Left colon (tissue), 2 donors: ENCODE measurements at regions not wholly inside any gene's neighbourhood (a gene's known extent, or its start where the extent isn't known, plus 50 kb on each side); places are given as distances from the start of the nearest gene placed in this dataset.

Experiments
- ATAC-seq: fragments of 200-7000 bp; cut with Tn5 transposase; one replicate; pipeline ENCODE4 v1.9.1; 2020; ENCODE audit warnings: mild to moderate bottlenecking, moderate library complexity
- DNase-seq, 2 donors: peaks; one replicate each; pipeline ENCODE4 v3.0.0-alpha.2; 2020
- intact Hi-C, 2 donors: fragments of 100-400 bp; cut with DNase I in 1 of 2; cut with micrococcal nuclease in 1 of 2; formaldehyde crosslinking; loops; one replicate each; pipeline versions ENCODE4 v1.11.2 to v1.14.0; 2022; cut with DNase I, micrococcal nuclease
- donor health status: DM: no; HTN: no; CAD: no.
- donor health status: DM: yes; HTN: yes; CAD: no.

GRCh38 chr1:184141361-184141880, 89.9 kb downstream of the TSEN15 start:
- intact Hi-C loops = no loop called here
- ATAC-seq (no peak), DNase-seq (no peak)

DNA sequence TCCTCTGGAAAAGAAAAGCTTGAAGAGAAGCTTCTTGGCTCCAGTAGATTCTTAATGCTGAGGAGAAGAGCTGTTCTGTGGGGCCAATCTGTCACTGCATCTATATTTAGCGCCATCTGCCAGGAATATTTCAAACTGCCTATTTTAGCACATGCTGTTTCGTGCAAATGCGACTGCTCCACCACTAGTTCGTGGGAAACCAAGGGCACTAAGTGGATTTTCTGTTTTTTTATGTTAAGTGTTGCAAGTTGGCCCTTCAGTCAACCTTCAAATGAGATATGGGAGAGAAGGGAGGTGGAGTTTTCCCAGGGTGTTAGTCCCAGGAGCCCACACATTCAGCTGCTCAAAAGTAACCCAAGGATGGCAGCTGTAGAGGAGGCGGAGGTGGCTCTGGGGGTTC, 91.9 kb downstream of the TSEN15 start:
- intact Hi-C loops = no loop called here
- no peak for DNase-seq
- ATAC-seq = no peak

GRCh38 chr1:184145083-184145482, 93.6 kb downstream of the TSEN15 start:
- intact Hi-C loops = no loop called here
- no peak for DNase-seq
- ATAC-seq = no peak

- intact Hi-C loops = no loop called here
These were observed 94.7 kb downstream of the TSEN15 start for GRCh38 chr1:184146202-184146601.

DNA sequence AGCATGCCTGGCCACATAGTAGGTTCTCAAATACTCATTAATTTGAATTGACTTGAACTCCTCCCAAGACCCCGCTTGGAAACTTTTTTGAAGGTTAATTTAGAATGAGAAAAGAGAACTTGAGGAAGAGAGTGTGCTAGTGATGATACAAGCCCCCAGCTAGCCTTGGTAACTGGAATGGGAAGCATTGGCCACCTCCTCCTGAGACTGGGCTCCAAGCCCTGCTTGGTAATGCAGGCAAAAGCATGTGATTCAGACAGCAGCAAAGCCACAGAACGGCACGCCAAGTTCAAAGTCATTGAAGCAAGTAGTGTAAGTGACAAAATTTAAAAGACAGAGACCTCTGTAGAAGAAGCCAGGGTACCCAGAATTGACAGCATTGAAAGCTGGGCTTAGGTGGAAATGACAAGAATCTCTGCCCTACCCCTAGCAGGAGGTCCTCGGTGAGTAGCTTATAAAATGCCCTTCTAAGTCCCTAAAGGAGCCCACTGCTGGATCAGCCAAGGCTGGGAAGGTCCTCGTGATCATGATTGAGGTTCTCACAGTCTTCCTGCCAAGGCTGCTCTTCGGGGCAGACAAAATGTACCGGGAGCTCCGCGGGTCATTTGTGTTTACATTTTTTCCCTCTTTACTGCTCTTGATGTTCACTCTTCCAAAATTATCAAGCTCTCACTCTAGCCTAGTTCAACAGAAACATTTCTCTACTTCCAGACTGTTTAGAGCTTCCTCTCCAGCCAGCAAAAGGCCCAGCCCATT, 99.4 kb downstream of the TSEN15 start:
- intact Hi-C loops = no loop called here
- no peak for ATAC-seq
- no peak for DNase-seq

More at GRCh38 chr1:184146202-184146601, 94.7 kb downstream of the TSEN15 start:
- DNase-seq = no peak
- ATAC-seq = no peak

DNA sequence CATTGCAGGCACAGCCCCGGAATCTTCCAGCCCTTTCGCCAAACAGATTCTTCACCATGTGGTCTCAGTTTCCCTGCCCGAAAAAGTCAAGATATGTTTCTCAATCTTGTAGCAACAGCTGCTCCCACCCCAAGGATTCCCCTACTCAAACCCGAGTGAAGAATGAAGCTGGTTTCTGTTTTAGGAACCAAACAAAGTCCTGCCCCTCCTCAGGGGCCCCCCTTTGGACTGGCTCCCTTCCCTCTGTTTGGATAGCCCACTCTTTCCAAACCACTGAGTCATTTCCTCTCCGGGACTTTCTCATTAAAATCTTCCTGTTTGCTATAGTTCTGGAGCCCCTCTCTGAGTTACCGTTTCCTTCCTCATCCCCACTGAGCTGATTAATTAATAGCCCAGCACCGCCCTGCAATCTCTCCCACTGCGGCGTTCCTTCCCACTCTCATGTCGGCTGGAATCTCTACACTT, 100.9 kb downstream of the TSEN15 start:
- ATAC-seq (no peak), DNase-seq (peak in 1 of 2 donors; percentile 13)
- intact Hi-C loops = no loop called here

- intact Hi-C loops = no loop called here
- no peak for DNase-seq
- no peak for ATAC-seq
These were observed 101.4 kb downstream of the TSEN15 start for GRCh38 chr1:184152974-184153373.

DNA sequence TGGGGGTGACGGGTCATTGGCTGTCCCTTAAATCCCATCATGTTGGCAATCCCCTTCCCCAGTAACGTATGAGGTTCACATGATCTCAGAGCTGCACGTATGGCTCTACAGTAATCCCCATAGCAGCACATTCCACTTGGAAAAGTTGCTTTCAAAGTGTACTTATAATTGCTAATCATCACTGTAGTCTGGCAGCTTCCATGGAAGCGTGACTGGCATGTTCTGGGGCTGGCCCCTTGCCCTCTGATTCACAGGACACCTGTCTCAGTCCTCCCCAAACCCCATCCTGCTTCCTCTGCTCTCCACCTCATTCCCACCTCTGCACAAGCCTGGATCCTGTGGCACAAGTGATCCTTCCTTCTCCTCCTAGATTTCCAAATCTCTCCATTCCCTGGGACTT, 102.2 kb downstream of the TSEN15 start:
- no peak for DNase-seq
- intact Hi-C loops = no loop called here
- no peak for ATAC-seq

DNA sequence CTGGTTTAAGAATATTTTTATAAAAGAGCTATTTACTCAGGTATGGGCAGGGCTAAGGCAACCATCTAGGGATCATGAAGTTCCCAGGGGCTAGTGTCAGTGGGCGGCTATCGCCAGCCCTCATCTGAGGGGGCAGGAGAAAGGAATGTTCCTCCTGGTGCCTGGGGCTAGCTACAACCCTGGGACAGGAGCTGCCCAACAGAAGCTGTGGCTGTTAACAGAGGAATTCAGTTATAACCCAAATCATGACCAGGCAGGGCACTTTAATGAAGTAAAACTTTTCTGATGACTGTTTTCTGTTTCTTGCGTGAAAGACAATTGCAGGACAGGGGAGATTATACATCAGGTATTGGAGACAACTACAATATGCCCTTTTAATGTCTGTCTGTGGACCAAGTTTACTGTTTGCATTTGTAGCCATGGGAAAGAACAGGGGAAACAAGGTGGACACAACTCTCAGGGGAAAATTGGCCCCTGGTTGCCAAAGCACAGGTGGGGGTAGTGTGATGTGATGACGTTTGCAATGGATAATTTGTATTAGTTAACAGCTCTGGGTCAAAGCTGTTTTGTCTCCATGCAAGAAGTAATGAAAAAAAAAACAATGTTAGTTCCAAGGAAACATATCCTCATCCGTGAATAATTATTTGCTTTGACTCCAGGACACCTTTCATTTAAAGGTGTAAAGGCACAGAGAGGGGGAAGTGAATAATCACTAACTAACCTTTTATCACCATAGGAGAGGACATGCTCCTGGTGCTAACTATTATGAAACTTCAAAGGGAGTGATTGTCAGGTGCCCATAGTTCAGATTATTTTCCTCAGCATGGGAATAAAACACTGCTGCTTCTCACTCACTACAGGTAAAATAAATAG, 105.2 kb downstream of the TSEN15 start:
- DNase-seq (no peak), ATAC-seq (no peak)
- intact Hi-C loops = no loop called here

DNA sequence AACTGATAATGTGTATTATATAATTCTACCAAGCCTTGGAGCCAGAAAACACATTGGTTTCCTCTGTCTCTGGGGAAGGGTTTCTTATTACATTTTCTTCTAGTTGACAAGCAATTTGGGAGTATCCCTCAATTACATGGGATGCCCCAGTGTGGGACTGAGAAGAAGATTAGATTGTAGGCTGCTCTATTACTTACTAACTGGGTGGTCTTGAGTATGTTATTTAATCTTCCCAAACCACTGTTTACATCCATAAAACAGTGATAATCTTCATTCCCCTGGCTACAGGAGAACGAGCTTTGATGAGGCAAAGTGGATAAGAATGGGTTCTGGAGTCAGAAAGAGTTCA, 105.8 kb downstream of the TSEN15 start:
- intact Hi-C loops = no loop called here
- DNase-seq (no peak), ATAC-seq (no peak)

DNA sequence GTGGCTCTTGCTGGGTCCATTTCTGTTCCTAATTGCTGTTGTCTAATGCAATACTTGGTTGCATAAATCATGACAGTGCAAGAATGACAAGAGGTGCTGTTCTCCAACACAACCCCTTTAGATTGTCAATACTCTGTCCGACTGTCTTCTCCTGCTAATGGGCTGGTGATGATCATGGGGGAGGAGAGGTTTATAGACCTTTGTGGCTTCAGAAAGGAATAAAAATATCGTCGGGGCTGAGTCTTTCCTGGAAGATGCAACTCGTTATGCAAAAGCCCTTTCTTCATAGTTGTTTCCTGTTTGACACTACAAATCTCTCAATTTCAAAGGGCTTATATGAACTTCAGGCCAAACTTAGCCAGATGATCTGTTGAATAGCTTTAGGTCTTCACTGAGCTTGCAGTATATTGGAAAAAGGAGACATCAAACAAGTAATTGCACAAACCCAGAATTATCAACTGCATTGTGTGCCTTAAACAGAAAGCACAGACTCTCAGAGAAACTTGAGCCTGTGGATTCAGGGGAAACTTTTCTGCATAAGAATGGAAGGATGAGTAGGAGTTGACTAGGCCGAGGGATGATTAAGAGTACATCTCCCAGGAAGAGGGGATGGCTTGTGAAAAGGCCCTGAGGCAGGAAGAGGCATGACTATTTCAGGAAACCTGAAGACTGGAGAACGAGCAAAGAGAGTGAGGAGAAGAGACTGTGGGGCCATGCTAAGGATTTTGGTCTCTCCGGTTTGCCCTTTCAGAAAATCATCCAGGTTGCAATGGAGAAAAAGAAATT, 107.6 kb downstream of the TSEN15 start:
- intact Hi-C loops = no loop called here
- no peak for ATAC-seq
- DNase-seq = no peak

DNA sequence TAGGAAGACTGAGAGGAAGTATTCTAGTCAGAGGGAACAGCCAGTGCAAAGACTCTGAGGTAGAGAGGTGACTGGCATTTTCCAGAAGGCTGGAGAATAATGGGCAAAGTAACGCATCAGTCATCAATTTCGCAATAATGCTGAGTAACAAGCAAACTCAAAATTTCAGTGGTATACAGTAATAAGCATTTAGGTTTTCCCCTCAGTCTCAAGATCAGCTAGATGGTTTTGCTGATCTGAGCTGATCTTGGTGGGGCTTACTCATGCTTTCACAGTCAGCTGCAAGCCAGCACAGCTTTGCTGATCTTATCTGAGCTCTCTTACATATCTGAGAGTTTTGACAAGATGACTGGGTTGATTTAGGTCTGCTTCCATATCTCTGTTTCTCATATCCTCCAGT, 108.7 kb downstream of the TSEN15 start:
- DNase-seq (no peak), ATAC-seq (no peak)
- intact Hi-C loops = no loop called here

DNA sequence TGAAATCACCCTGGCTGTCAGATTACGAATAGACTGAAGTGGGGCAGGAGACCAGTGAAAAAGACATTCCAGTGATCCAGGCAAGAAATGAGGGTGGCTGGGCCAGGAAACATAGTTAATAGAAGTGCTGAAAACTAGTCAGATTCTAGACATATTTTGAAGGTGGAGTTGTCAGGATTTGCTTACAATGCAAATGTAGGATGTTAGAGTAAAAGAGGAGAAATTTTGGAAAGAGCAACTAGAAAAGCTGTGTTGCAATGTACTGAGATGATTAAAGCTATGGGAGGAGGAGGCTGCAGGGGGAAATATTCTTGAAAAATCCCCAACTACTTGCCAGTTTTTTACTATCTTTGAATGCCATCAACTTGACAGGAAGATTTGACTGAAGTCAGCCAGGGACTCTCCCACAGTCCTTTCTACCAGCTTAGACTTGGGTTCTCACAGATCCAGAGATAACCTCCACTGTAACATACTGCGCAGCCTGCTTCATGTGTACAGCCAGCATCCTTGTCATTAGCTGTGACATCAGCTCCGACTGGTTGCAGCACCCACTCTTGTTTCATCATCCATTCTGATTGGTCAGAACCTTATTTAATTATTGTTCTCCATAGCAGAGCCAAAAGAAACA, 109.7 kb downstream of the TSEN15 start:
- intact Hi-C loops = no loop called here
- no peak for DNase-seq
- no peak for ATAC-seq

GRCh38 chr1:184162281-184162680, 110.8 kb downstream of the TSEN15 start:
- DNase-seq (no peak), ATAC-seq (no peak)
- intact Hi-C loops = no loop called here

GRCh38 chr1:184163674-184164465, 112.3 kb downstream of the TSEN15 start:
- ATAC-seq (no peak), DNase-seq (no peak)
- intact Hi-C loops = no loop called here

DNA sequence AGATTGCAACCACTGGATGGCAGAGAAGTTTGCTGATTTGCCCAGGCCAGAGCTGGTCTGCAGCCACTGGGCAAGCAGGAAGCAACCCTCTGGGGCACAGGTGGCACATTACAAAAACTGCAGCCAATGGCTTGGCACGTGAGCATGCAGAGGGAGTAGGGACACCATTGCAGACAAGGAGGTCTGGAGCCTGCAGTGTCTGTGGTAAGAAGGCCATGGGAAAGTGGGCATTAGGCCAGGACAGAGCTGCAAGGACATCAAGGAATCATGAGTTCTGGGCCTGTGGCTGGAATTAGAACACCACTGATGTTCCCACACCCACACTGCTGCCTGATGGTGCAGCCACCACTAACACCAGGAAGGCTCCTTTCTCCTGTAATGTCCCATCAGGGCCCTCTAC, 113.0 kb downstream of the TSEN15 start:
- DNase-seq (no peak), ATAC-seq (no peak)
- intact Hi-C loops = no loop called here

- intact Hi-C loops = no loop called here
- DNase-seq (no peak), ATAC-seq (no peak)
These were observed 115.0 kb downstream of the TSEN15 start for GRCh38 chr1:184166485-184166884.

DNA sequence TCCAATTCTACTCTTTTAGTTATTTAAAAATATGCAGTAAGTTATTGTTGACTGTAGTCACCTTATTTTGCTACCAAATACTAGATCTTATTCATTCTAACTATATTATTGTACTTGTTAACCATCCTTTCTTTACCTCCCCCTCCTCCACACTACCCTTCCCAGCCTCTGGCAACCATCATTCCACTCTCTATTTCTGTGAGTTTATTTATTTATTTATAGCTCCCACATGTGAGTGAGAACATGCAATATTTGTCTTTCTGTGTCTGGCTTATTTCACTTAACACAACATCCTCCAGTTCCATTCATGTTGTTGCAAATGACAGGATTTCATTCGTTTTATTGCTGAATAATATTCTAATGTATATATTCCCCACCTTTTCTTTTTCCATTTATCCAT, 115.8 kb downstream of the TSEN15 start:
- ATAC-seq = no peak
- no peak for DNase-seq
- intact Hi-C loops = no loop called here
